GM10266 (cell line): ENCODE measurements at regions not wholly inside any gene's neighbourhood (a gene's known extent, or its start where the extent isn't known, plus 50 kb on each side); places are given as distances from the start of the nearest gene placed in this dataset.

Experiments used
- DNase-seq: peaks from one replicate; pipeline ENCODE4 v3.0.0; 2012; ENCODE audit errors: extremely low spot score
- CTCF ChIP-seq: IDR thresholded peaks from 2 replicates; pipeline ENCODE4 v1.5.1; 2012; ENCODE audit warnings: mild to moderate bottlenecking, low read depth; ENCODE audit not compliant: control insufficient read depth, insufficient read depth; ENCODE audit errors: missing control alignments

GRCh38 chr3:187434524-187434923, 66.3 kb downstream of the RTP4 start:
- TF ChIP-seq CTCF: no peak
- DNase-seq: no peak

GRCh38 chr3:187430576-187430975, 62.4 kb downstream of the RTP4 start:
- peak; percentile 18 for TF ChIP-seq CTCF
- no peak for DNase-seq
